Body of pancreas (tissue), 4 donors: ENCODE measurements at regions not wholly inside any gene's neighbourhood (a gene's known extent, or its start where the extent isn't known, plus 50 kb on each side); places are given as distances from the start of the nearest gene placed in this dataset.

Source experiments
- ATAC-seq: fragments of 150-250 bp; one replicate; pipeline ENCODE4 v1.9.1; 2016
- DNase-seq, 4 donors: peaks; one replicate each; pipeline ENCODE4 v3.0.0-alpha.2; 2019
- H3K27ac ChIP-seq, 4 donors: fragments of 200-600 bp; sonication (generic); 1 replicate in 3 of 4; 2 replicates in 1 of 4; pipeline versions ENCODE4 v1.5.1 to v1.6.1; 2016 to 2019; ENCODE audit warnings: mild to moderate bottlenecking in 1 of 4, mixed read lengths in 1 of 4, moderate library complexity in 1 of 4
- H3K27me3 ChIP-seq, 2 donors: fragments of 200-600 bp; sonication (generic); one replicate each; pipeline ENCODE4 v1.6.0; 2016; ENCODE audit warnings: mild to moderate bottlenecking in 1 of 2
- H3K36me3 ChIP-seq, 2 donors: fragments of 200-600 bp; sonication (generic); replicated peaks in 1 of 2; 2 replicates each; pipeline ENCODE4 v1.5.1; 2016; ENCODE audit warnings: low read depth in 2 of 2; ENCODE audit not compliant: insufficient read depth in 1 of 2
- H3K4me1 ChIP-seq: fragments of 200-600 bp; sonication (generic); one replicate; pipeline ENCODE4 v1.6.0; 2016
- H3K4me3 ChIP-seq, 2 donors: fragments of 200-600 bp; sonication (generic); 1 replicate in 1 of 2; 2 replicates in 1 of 2; pipeline ENCODE4 v1.5.1; 2016 to 2019
- H3K9me3 ChIP-seq, 3 donors: fragments of 200-600 bp; sonication (generic); 1 replicate in 2 of 3; 2 replicates in 1 of 3; pipeline ENCODE4 v1.5.1; 2016
- POLR2A ChIP-seq, 3 donors: fragments of 450-650 bp; IDR thresholded peaks; one replicate each; pipeline ENCODE4 v1.6.1; 2016; ENCODE audit warnings: antibody characterized with exemption in 3 of 3, mild to moderate bottlenecking in 2 of 3
- WGBS, 2 donors: methylation state at CpG; one replicate each; pipeline ENCODE4 v1.1.5; 2017; 5-methylcytosine and 5-hydroxymethylcytosine counted together
- intact Hi-C: fragments of 100-400 bp; cut with DNase I; formaldehyde crosslinking; loops from one replicate; pipeline ENCODE4 v1.15.1; 2023
- TF ChIP-seq, protein P1 (sequence below), 7 experiments: fragments of 450-650 bp in 4 of 7; fragments of 200-600 bp in 3 of 7; sonication (generic) in 3 of 7; IDR thresholded peaks; one replicate each; pipeline ENCODE4 v1.5.1; 2016 to 2019; ENCODE audit warnings: antibody characterized with exemption in 7 of 7

DNA sequence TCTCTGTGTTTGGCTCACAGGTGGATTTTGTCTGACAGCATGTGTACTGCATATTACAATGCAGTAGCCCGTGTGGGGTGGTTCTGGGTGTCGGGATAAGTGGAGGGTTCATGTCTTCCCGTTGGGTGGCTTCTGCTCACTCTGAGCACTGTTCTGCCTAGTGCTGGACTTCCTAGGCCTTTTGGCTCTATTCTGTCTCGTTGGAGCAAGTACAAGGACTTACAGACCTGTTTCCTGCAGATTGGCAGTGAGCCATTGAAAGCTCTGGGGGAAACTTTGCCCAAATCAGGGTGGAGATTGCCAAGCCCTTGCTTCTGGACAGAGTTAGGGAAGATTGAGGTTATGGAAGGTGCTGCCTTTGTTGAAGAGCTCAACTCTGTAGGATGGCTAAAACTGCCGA, 91.1 kb upstream of the SLC4A4 start:
- TF ChIP-seq, protein P1, sequence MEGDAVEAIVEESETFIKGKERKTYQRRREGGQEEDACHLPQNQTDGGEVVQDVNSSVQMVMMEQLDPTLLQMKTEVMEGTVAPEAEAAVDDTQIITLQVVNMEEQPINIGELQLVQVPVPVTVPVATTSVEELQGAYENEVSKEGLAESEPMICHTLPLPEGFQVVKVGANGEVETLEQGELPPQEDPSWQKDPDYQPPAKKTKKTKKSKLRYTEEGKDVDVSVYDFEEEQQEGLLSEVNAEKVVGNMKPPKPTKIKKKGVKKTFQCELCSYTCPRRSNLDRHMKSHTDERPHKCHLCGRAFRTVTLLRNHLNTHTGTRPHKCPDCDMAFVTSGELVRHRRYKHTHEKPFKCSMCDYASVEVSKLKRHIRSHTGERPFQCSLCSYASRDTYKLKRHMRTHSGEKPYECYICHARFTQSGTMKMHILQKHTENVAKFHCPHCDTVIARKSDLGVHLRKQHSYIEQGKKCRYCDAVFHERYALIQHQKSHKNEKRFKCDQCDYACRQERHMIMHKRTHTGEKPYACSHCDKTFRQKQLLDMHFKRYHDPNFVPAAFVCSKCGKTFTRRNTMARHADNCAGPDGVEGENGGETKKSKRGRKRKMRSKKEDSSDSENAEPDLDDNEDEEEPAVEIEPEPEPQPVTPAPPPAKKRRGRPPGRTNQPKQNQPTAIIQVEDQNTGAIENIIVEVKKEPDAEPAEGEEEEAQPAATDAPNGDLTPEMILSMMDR (IDR thresholded peaks at IDR 0.05), result no peak
- no peak for TF ChIP-seq POLR2A (IDR thresholded peaks at IDR 0.05)
- peak overlapping the region in 1 of 4 donors; percentile 22 for H3K27ac ChIP-seq
- no peak overlapping the region for H3K4me3 ChIP-seq
- WGBS, 2 donors, result 56 to 60% methylated on average over 5 of the region's 5 CpGs
- H3K27me3 ChIP-seq, result no peaks in the 10 kb centered on the region
- H3K36me3 ChIP-seq, result no peaks in the 10 kb centered on the region
- no peak for ATAC-seq
- intact Hi-C loops, result no loop called here
- DNase-seq, result no peak
- H3K4me1 ChIP-seq, result peaks cover 13% of the 10 kb centered on the region
- no peaks in the 10 kb centered on the region for H3K9me3 ChIP-seq

DNA sequence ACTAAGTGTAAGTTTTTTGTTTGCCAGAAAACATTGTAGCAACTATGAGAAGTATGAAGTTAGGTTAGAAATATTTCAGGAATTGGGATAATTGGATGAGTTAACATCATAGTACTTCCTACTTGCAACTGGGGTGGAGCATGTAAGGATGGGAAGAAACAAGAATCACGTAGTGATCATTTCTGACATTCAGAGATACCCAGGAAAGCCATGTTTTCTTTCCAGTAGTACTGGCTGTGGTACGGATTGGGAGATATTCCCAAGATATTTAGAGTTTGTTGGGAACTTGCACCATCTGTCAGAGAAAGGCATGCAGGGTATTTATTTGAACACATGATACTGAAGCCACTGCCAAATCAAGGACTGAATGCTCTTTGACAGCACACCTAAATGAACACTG, 87.6 kb upstream of the SLC4A4 start:
- peak overlapping the region in 1 of 4 donors; percentile 20 for H3K27ac ChIP-seq
- no peaks in the 10 kb centered on the region for H3K27me3 ChIP-seq
- WGBS, 2 donors, result 21 to 32% methylated on average over 2 of the region's 2 CpGs
- ATAC-seq (no peak), DNase-seq (no peak)
- no peak overlapping the region for H3K4me3 ChIP-seq
- H3K36me3 ChIP-seq, result no peaks in the 10 kb centered on the region
- intact Hi-C loops, result no loop called here
- TF ChIP-seq, protein P1 (IDR thresholded peaks at IDR 0.05), result no peak
- TF ChIP-seq POLR2A (IDR thresholded peaks at IDR 0.05), result no peak
- H3K9me3 ChIP-seq, result no peaks in the 10 kb centered on the region
- H3K4me1 ChIP-seq, result peaks cover 29% of the 10 kb centered on the region

DNA sequence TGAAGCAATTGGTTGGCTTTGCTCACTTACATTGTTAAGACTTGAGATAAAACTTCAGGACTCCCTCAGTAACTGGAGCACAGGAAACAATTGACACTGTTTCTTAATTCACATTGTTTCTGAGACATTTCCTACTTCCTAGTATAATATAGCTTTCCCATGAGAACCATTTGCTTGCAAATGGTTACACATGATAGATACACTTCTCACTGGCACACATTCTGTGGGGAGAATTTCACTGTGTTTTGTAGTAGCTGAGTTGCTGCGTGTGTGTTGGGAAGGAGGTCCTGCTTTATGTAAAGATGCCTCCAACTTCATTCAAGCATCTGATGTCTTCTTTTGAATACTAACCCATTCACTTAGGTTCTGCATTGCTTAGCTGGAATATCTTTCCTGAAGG, 85.3 kb upstream of the SLC4A4 start:
- WGBS, 2 donors, result 50 to 63% methylated on average over 1 of the region's 1 CpG

DNA sequence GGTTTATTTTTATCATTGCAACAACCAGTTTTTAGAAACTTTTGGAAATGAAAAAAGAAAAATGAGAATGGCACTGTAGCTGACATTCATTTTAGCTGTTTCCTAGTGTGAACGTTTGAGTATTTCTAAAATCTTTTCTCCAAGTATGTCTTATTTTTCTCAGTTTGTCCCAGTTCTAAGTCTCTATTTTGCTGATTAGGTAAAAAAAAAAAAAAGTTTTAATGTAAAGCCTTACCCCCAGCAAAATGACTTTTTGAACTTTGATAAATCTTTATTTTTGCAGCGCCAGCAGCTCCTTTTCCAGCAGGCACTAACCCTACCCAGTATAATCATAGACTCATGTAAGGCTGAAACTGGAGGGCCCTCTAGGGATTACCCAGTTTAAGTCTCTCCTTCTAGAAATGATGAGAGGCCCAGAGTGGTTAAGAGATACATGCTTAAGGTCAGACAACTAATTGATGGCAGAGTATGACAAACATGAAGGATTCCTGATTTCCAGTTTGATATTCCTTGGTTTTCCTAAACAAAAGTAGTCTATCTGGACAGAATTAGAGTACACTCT, 84.3 kb upstream of the SLC4A4 start:
- H3K4me3 ChIP-seq, result no peak overlapping the region
- H3K27me3 ChIP-seq, result no peaks in the 10 kb centered on the region
- no peaks in the 10 kb centered on the region for H3K9me3 ChIP-seq
- H3K4me1 ChIP-seq, result peaks cover 27% of the 10 kb centered on the region
- peak overlapping the region in 2 of 4 donors; percentile 5 to 35 for H3K27ac ChIP-seq
- DNase-seq (no peak), ATAC-seq (no peak)
- 56 to 63% methylated on average over 2 of the region's 2 CpGs for whole genome bisulfite sequencing, 2 donors
- H3K36me3 ChIP-seq, result no peaks in the 10 kb centered on the region
- TF ChIP-seq, protein P1 (IDR thresholded peaks at IDR 0.05), result no peak
- TF ChIP-seq POLR2A (IDR thresholded peaks at IDR 0.05), result no peak
- intact Hi-C loops, result no loop called here

More for the DNA sequence above, 85.3 kb upstream of the SLC4A4 start:
- ATAC-seq, result no peak
- H3K27ac ChIP-seq, result no peak overlapping the region
- no peaks in the 10 kb centered on the region for H3K9me3 ChIP-seq
- H3K27me3 ChIP-seq, result no peaks in the 10 kb centered on the region
- intact Hi-C loops, result no loop called here
- H3K4me1 ChIP-seq, result peaks cover 24% of the 10 kb centered on the region
- no peak for DNase-seq
- TF ChIP-seq, protein P1 (IDR thresholded peaks at IDR 0.05), result no peak
- no peak for TF ChIP-seq POLR2A (IDR thresholded peaks at IDR 0.05)
- no peak overlapping the region for H3K4me3 ChIP-seq
- H3K36me3 ChIP-seq, result no peaks in the 10 kb centered on the region

DNA sequence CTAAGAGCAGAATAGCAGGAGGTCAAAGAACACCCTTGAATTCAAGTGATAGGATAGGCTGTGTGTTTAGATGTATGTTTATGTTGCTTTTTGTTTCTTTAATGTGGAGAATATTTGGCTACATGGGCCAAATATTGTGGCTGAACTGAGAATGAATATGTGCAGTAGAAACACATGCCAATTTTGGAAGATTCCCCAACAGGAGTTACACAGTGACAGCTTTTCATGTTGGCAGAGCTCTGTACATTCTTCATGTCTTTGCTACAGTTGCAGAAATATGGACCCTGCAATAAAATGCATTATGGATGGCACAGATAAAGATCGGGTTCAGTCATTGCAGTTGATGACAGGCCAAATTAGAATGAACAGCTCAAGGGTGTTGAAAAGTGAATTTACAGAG, 82.8 kb upstream of the SLC4A4 start:
- no peak overlapping the region for H3K27ac ChIP-seq
- no peak overlapping the region for H3K4me3 ChIP-seq
- H3K27me3 ChIP-seq, result no peaks in the 10 kb centered on the region
- intact Hi-C loops, result no loop called here
- TF ChIP-seq, protein P1 (IDR thresholded peaks at IDR 0.05), result no peak
- no peak for TF ChIP-seq POLR2A (IDR thresholded peaks at IDR 0.05)
- WGBS, 2 donors, result 73 to 89% methylated on average over 1 of the region's 1 CpG
- DNase-seq (no peak), ATAC-seq (no peak)
- H3K36me3 ChIP-seq, result no peaks in the 10 kb centered on the region
- no peaks in the 10 kb centered on the region for H3K9me3 ChIP-seq
- peaks cover 36% of the 10 kb centered on the region for H3K4me1 ChIP-seq
